ENCODE measurements at regions not wholly inside any gene's neighbourhood (a gene's known extent, or its start where the extent isn't known, plus 50 kb on each side); places are given as distances from the start of the nearest gene placed in this dataset.
"Not testable (repeated sequence)": the region's sequence is repeated elsewhere in the genome, so short reads cannot be mapped to it uniquely, and the experiment has no call there.

DNA sequence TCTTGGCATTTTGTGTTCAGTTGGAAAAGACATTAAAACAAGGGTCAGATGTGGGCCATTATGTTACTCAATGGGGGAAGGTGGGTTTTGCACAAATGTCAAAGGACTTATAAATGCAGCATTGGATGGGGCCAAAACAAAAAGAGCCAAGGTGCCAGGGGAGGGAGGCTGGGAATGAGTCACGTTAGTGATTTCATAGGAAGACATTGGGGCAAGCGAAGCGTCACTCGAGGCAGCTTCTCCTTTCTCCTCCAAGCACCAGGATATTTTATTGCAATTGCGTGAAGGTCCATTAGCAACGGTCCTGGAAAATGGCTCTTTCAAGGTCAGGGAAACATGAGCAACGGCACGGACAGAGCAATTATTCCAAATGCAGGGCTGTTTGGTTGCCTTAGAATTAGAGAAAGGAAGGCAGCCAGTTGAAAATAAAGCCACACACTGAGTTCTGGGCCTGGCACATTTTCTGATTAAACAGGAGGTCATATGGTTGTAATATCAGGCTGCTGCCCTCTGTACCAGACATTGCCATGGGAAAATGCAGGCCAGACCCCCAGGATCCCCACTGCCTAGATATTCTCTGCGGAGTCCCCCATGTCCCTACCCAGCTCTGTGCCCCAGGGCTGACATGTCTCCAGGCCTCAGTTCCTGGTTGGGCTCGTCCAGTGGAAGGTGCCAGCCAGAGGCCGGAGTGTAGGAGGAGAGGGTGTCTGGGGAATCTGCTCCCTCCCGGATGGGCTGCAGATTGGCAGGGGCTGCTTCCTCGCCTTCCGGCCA lies 63.3 kb upstream of the NANOS1 start:
- no peak for DNase-seq (ENCODE audit: low spot score)

- no peak for DNase-seq (ENCODE audit: low spot score)
Measured at GRCh38 chr10:118966850-118967125, 62.7 kb upstream of the NANOS1 start.

DNA sequence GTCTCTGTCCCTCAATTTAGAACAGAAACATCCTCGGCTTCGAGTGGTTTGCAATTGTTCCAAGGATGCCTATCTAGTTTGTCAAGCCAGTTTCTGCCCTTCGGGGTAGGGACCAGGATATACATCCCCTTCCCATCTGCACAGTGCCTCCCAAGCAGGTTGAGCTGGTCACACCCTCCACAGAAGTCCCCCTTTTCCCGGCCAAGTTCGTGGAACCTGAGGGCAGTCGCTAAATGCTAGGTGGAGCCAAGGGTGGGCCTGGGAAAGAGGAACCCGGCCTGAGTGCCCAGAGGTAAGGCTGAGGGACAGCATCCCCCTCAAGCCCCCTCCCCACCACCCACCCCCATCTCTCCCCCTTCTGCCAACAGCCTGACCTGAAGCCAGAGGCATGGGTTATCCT lies 62.4 kb upstream of the NANOS1 start:
- no peak for DNase-seq (ENCODE audit: low spot score)

DNA sequence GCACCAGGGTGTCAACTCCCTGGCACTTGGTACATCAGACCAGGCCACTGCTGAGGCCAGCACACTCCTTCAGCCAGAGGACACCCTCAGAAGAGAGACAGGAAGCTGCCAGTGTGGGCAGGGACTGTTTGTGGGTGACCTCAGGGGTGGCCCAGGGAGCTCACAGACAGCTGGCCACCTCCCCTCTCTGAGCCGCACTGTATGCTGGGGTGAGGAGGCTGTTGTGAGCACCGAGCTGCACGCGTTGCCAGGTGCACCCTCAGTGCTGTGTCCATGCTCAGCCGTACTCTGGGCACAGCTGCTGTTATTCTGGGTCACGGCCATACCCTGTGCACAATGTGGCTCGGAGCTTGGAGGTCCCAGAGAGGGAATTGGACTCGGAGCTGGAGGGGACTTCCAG lies 61.5 kb upstream of the NANOS1 start:
- DNase-seq (ENCODE audit: low spot score), result no peak

DNA sequence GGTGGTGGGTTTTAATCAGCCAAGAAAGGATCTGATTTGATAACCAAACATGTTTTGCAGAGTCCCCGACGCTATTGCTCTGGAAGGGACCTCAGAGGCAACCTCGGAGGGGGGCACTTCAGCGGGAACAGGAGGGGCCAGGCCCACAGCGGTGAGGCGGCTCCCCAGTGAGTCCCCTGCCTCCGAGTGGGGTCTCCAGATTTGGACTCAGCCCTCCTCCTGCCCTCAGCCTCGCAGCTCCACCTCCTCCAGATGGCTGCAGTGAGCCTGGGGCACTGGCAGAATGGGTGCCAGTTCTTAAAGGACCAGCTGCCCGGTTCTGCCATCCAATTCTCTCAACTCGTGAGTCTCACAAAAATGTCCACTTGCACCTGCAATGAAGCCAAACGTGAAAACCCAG lies 61.0 kb upstream of the NANOS1 start:
- no peak for DNase-seq (ENCODE audit: low spot score)

DNA sequence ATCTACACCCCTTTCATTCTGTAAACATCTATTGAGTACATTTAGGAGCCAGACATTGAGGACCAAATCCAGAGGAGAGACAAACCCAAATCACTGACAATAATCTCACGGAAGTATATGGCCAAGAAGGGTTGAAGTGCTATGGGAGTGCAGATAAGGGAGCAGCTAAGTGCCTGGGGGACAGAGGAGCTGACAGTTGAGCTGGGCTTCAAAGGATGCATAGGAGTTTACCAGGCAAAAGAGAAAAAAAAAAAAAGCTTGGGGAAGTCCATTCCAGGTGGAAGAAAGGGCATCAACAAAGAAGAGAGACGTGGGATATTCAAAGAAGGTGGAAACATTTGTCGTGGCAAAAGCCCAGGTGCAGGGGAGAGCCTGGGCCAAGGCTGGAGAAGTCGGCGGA lies 60.5 kb upstream of the NANOS1 start:
- no peak for DNase-seq (ENCODE audit: low spot score)

DNA sequence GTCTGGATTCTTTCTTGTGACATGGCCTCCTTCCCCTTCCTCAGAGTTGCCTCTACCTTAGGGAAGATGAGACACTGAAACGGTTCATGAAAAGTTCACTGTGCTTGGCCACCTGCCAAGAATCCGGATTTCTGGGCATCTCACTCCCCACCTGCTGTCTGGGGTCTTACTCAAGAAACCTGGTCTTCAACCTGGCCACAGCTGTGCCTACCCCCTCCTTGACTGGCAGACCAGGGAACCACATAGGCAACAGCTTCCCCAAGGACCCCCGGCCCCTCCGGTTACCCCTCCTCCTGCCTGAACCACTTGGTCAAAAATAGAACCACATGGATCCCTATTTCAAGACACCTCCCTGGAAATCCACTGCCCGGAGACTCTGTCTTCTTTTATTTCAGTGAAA lies 58.7 kb upstream of the NANOS1 start:
- no peak for DNase-seq (ENCODE audit: low spot score)

DNA sequence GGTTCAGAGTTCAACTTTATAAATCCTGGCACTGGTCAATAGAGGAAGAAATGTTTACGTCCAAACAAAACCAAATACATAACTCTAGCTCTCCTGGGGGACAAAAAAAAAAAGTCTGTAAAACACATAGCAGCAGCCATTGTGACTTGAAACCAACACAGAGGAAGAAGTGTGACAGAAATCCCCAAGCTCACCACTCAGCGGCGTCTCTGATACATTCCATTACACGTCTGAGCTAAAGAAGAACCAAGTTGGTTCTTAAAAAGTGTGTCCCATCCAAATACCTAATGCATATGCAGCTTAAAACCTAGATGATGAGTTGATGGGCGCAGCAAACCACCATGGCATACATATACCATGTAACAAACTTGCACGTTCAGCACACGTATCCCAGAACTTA lies 58.3 kb upstream of the NANOS1 start:
- no peak for DNase-seq (ENCODE audit: low spot score)

DNA sequence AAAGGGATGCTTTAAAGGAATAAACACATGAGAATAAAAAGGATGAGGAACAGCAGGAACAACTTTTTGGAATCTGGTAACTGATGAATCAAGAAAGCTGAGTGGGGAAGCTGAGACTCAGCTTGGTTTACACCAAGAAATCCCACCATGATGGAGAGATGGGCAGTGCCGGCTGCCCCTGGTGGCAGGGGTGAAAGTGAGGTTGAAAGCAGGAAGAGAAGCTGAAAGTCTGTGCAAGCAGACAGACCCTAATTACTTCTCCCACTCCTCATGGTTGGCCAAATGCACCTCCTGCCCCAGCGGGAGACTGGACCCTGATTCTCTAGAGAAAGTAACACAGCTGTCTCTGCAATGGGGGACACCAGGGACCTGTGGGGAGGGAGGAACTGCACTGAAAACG lies 57.6 kb upstream of the NANOS1 start:
- DNase-seq (ENCODE audit: low spot score), result no peak

DNA sequence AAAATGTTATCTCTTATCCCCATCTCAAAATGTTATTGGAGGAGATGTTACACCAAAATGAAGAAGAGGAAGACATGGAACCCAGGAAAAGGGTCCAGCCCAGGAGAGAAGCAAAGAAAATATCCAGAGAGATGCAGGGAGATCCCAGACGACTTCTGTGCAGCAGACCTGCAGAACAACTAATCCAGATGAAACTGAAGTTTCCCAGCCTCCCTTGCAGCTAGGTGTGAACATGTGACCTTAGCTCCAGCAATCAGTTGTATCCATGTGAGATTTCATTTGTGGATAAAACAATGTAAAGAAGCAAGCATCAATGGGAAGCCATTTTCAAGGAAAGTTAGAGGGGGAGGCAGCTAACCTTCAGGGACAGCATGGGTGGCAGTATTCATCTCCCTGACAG lies 55.8 kb upstream of the NANOS1 start:
- DNase-seq (ENCODE audit: low spot score), result no peak

- DNase-seq (ENCODE audit: low spot score), result no peak
Measured at GRCh38 chr10:118974951-118975350, 54.6 kb upstream of the NANOS1 start.

DNA sequence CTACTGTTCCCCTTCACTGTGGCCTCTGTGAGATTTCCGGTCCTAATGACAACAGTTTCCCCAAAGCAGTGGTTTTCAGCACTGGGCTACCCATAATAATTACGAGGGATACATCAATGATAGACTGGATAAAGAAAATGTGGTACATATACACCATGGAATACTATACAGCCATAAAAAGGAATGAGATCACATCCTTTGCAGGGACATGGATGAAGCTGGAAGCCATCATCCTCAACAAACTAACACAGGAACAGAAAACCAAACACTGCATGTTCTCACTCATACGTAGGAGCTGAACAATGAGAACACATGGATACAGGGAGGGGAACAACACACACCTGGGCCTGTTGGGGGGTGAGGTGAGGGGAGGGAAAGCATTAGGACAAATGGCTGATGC lies 53.3 kb upstream of the NANOS1 start:
- DNase-seq (ENCODE audit: low spot score), result not testable (repeated sequence)

- DNase-seq (ENCODE audit: low spot score), result no peak
Measured at GRCh38 chr10:118977022-118977599, 52.4 kb upstream of the NANOS1 start.

DNA sequence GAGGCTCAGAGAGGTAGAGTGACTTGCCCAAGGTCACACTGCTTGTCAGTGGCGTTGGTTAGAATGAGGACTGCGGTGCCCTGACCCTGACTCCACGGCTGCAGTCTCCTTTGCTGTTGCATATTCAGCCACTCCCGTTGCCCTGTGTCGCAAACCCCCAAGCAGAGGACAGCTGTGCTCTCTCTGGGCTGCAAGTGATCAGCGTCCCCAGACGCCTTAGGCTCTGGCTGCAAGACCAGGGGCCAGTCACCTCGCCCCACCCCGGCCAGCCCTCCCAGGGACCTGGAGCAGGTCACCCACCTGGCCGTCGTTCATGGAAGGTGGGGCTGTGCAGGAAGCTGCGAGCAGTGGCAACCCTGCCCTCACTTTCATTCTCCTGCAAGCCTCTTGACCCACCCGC lies 51.7 kb upstream of the NANOS1 start:
- DNase-seq (ENCODE audit: low spot score), result no peak

- no peak for DNase-seq (ENCODE audit: low spot score)
Measured at GRCh38 chr10:118978316-118978997, 51.1 kb upstream of the NANOS1 start.

- no peak for DNase-seq (ENCODE audit: low spot score)
Measured at GRCh38 chr10:118978998-118979350, 50.5 kb upstream of the NANOS1 start.

DNA sequence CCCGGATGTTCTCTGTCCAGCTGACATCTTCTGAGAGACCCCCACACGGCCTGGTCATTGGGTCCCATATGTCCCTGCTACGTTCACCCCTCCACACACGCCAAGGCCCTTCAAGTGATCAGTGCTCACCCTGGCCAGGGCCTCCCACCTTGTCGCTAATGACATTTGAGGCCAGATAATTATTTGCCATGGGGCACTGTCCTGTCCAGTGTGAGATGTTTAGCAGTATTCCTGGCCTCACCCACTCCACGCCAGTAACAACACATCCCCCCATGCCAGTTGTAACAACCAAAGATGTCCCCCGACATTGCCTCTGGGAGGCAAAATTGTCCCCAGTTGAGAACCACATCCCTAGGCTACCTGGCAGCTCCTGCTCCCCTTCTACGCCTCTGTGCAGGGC lies 49.9 kb upstream of the NANOS1 start:
- DNase-seq (ENCODE audit: low spot score), result no peak
